SK-N-SH treated with all-trans-retinoic acid at 6 μM for 48 hours (cell line): ENCODE measurements at regions not wholly inside any gene's neighbourhood (a gene's known extent, or its start where the extent isn't known, plus 50 kb on each side); places are given as distances from the start of the nearest gene placed in this dataset.

Source experiments
- ATAC-seq: fragments of 200-7000 bp; cut with Tn5 transposase; 3 replicates; pipeline ENCODE4 v1.9.1; 2020; ENCODE audit warnings: mild to moderate bottlenecking, moderate library complexity
- ARNTL ChIP-seq: fragments of 450-650 bp; formaldehyde crosslinking; IDR thresholded peaks from 2 replicates; pipeline ENCODE4 v1.5.0; 2020; ENCODE audit warnings: low read depth, mild to moderate bottlenecking, moderate library complexity, borderline replicate concordance
- BACH2 ChIP-seq: fragments of 250-450 bp; sonication (Bioruptor Pico); IDR thresholded peaks from 2 replicates; pipeline ENCODE4 v1.9.0; 2021; ENCODE audit warnings: mild to moderate bottlenecking, borderline replicate concordance
- CREB5 ChIP-seq: fragments of 250-450 bp; sonication (Bioruptor Pico); IDR thresholded peaks from 2 replicates; pipeline ENCODE4 v1.5.1; 2020; ENCODE audit warnings: low read depth, mild to moderate bottlenecking, moderate library complexity
- CSDC2 ChIP-seq: fragments of 250-450 bp; sonication (Bioruptor Pico); IDR thresholded peaks from 2 replicates; pipeline ENCODE4 v1.5.0; 2020; ENCODE audit warnings: mild to moderate bottlenecking, moderate library complexity
- ESRRG ChIP-seq: fragments of 250-450 bp; sonication (Bioruptor Pico); IDR thresholded peaks from 2 replicates; pipeline ENCODE4 v1.6.1; 2021; ENCODE audit warnings: mild to moderate bottlenecking
- GLIS3 ChIP-seq: fragments of 250-450 bp; sonication (Bioruptor Pico); IDR thresholded peaks from 2 replicates; pipeline ENCODE4 v1.5.0; 2020; ENCODE audit warnings: mild to moderate bottlenecking, moderate library complexity
- ISL1 ChIP-seq: fragments of 250-450 bp; sonication (Bioruptor Pico); IDR thresholded peaks from 2 replicates; pipeline ENCODE4 v2.1.2; 2022; ENCODE audit warnings: mild to moderate bottlenecking, moderate library complexity
- OSR1 ChIP-seq: fragments of 250-450 bp; sonication (Bioruptor Pico); IDR thresholded peaks from 2 replicates; pipeline ENCODE4 v1.8.0; 2022; ENCODE audit warnings: moderate library complexity, mild to moderate bottlenecking, inconsistent platforms
- POU6F1 ChIP-seq: fragments of 250-450 bp; sonication (Bioruptor Pico); IDR thresholded peaks from 2 replicates; pipeline ENCODE4 v1.8.0; 2021; ENCODE audit warnings: low read depth, mild to moderate bottlenecking, moderate library complexity, borderline replicate concordance
- PPARA ChIP-seq: fragments of 250-450 bp; sonication (Bioruptor Pico); IDR thresholded peaks from 2 replicates; pipeline ENCODE4 v1.5.0; 2020; ENCODE audit warnings: mild to moderate bottlenecking, borderline replicate concordance
- RARB ChIP-seq: fragments of 250-450 bp; sonication (Bioruptor Pico); IDR thresholded peaks from 2 replicates; pipeline ENCODE4 v1.8.0; 2021; ENCODE audit warnings: mild to moderate bottlenecking, moderate library complexity
- SNAI2 ChIP-seq: fragments of 250-450 bp; sonication (Bioruptor Pico); IDR thresholded peaks from 2 replicates; pipeline ENCODE4 v1.5.0; 2020; ENCODE audit warnings: mild to moderate bottlenecking, moderate library complexity
- TOX ChIP-seq: fragments of 250-450 bp; sonication (Bioruptor Pico); IDR thresholded peaks from 2 replicates; pipeline ENCODE4 v1.8.0; 2021; ENCODE audit warnings: mild to moderate bottlenecking, moderate library complexity, borderline replicate concordance
- ZC3H10 ChIP-seq: fragments of 250-450 bp; sonication (Bioruptor Pico); IDR thresholded peaks from 2 replicates; pipeline ENCODE4 v1.5.1; 2021; ENCODE audit warnings: mild to moderate bottlenecking, moderate library complexity
- ZFP30 ChIP-seq: fragments of 450-650 bp; formaldehyde crosslinking; IDR thresholded peaks from 2 replicates; pipeline ENCODE4 v1.5.0; 2022; ENCODE audit warnings: mild to moderate bottlenecking, moderate library complexity
- ZNF565 ChIP-seq: fragments of 450-650 bp; formaldehyde crosslinking; conservative IDR thresholded peaks from 2 replicates; pipeline ENCODE4 v1.5.0; 2020; ENCODE audit warnings: low read depth, mild to moderate bottlenecking, moderate library complexity
- ZNF70 ChIP-seq: fragments of 450-650 bp; formaldehyde crosslinking; IDR thresholded peaks from 2 replicates; pipeline ENCODE4 v1.5.0; 2020; ENCODE audit warnings: mild to moderate bottlenecking, moderate library complexity
- ZNF8 ChIP-seq: fragments of 450-650 bp; formaldehyde crosslinking; IDR thresholded peaks from 2 replicates; pipeline ENCODE4 v1.5.0; 2020; ENCODE audit warnings: mild to moderate bottlenecking, moderate library complexity
- TF ChIP-seq, protein P1 (sequence below): fragments of 250-450 bp; sonication (Bioruptor Pico); IDR thresholded peaks from 2 replicates; pipeline ENCODE4 v1.8.0; 2020; ENCODE audit warnings: mild to moderate bottlenecking, moderate library complexity, borderline replicate concordance
- TF ChIP-seq, protein P2 (sequence below): fragments of 250-450 bp; sonication (Bioruptor Pico); IDR thresholded peaks from 2 replicates; pipeline ENCODE4 v1.5.0; 2020; ENCODE audit warnings: mild to moderate bottlenecking, moderate library complexity

DNA sequence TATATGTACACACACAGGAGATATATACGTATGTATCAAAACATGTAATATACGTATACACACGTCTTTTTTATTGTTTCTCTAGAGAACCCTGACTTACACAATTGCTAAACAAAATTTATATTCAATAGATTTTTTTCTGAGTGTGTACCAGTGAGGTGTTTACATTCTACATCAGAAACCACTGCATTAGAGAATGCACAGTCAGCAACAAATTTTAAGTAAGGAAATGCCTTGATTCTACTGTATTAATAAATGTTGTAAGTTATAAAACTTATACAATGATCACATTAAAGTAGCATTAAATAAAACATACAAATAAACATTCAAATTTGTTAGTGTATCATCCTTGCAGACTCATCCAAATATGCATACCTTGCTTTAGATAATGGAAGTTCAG, 376.4 kb upstream of the FAM98A start:
- no peak for ATAC-seq
- TF ChIP-seq ARNTL (CRISPR knock-in tag) (no peak), ESRRG (CRISPR knock-in tag) (no peak), SNAI2 (CRISPR knock-in tag) (no peak), POU6F1 (CRISPR knock-in tag) (no peak), CREB5 (no peak), PPARA (no peak), ZNF565 (CRISPR knock-in tag) (no peak), ZNF8 (CRISPR knock-in tag) (no peak), TOX (no peak), CSDC2 (no peak)
- TF ChIP-seq, protein P1, sequence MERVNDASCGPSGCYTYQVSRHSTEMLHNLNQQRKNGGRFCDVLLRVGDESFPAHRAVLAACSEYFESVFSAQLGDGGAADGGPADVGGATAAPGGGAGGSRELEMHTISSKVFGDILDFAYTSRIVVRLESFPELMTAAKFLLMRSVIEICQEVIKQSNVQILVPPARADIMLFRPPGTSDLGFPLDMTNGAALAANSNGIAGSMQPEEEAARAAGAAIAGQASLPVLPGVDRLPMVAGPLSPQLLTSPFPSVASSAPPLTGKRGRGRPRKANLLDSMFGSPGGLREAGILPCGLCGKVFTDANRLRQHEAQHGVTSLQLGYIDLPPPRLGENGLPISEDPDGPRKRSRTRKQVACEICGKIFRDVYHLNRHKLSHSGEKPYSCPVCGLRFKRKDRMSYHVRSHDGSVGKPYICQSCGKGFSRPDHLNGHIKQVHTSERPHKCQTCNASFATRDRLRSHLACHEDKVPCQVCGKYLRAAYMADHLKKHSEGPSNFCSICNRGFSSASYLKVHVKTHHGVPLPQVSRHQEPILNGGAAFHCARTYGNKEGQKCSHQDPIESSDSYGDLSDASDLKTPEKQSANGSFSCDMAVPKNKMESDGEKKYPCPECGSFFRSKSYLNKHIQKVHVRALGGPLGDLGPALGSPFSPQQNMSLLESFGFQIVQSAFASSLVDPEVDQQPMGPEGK (CRISPR knock-in tag): no peak
- TF ChIP-seq, all 23 proteins: peak for 0

DNA sequence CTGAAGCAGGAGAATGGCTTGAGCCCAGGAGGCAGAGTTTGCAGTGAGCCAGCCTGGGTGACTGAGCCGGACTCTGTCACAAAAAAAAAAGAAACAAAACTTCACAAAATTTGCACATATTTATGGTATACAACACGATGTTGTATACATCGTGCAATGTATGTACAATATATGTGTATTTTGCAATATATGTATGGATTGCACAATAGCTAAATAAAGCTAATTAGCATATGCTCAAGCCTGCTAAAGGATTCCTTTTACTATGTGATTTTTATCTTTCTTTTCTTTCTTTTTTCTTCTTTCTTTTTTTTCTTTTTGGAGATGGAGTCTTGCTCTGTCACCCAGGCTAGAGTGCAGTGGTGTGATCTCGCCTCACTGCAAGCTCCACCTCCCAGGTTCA, 368.0 kb upstream of the FAM98A start:
- ATAC-seq: no peak
- no peak for TF ChIP-seq ZNF70 (CRISPR knock-in tag)
- TF ChIP-seq, protein P1 (CRISPR knock-in tag): no peak
- no peak for TF ChIP-seq OSR1 (CRISPR knock-in tag)
- TF ChIP-seq CSDC2: no peak
- TF ChIP-seq ZFP30 (CRISPR knock-in tag): no peak
- TF ChIP-seq, protein P2, sequence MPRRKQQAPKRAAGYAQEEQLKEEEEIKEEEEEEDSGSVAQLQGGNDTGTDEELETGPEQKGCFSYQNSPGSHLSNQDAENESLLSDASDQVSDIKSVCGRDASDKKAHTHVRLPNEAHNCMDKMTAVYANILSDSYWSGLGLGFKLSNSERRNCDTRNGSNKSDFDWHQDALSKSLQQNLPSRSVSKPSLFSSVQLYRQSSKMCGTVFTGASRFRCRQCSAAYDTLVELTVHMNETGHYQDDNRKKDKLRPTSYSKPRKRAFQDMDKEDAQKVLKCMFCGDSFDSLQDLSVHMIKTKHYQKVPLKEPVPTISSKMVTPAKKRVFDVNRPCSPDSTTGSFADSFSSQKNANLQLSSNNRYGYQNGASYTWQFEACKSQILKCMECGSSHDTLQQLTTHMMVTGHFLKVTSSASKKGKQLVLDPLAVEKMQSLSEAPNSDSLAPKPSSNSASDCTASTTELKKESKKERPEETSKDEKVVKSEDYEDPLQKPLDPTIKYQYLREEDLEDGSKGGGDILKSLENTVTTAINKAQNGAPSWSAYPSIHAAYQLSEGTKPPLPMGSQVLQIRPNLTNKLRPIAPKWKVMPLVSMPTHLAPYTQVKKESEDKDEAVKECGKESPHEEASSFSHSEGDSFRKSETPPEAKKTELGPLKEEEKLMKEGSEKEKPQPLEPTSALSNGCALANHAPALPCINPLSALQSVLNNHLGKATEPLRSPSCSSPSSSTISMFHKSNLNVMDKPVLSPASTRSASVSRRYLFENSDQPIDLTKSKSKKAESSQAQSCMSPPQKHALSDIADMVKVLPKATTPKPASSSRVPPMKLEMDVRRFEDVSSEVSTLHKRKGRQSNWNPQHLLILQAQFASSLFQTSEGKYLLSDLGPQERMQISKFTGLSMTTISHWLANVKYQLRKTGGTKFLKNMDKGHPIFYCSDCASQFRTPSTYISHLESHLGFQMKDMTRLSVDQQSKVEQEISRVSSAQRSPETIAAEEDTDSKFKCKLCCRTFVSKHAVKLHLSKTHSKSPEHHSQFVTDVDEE (CRISPR knock-in tag): no peak
- no peak for TF ChIP-seq ISL1 (CRISPR knock-in tag)
- no peak for TF ChIP-seq GLIS3 (CRISPR knock-in tag)
- TF ChIP-seq ZC3H10 (CRISPR knock-in tag): no peak
- TF ChIP-seq TOX: no peak
- no peak for TF ChIP-seq SNAI2 (CRISPR knock-in tag)
- no peak for TF ChIP-seq CREB5
- TF ChIP-seq, all 23 proteins: peak for 0

- no peak for ATAC-seq
- no peak for TF ChIP-seq GLIS3 (CRISPR knock-in tag)
- TF ChIP-seq, all 23 proteins: peak for 0
Measured at GRCh38 chr2:33958591-33958990, 359.5 kb upstream of the FAM98A start.

DNA sequence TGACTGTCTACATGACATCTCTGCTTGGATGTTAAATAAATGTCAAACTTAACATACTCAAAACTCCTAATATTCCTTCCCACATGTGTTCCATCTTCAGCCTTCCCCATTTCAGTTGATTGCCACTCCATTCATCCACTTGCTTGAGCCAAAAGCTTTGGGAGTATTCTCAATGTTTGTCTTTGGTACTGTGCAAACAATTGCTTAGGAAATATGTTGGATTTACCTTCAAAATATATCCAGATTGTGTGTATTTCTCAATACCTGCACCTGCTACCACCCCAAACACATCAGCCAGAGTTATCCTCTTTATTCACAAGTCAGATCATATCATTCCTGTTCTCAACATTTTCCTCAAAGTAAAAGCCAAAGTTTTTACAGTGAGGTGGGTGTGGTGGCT, 350.3 kb upstream of the FAM98A start:
- ATAC-seq: no peak
- no peak for TF ChIP-seq CSDC2
- TF ChIP-seq BACH2: no peak
- TF ChIP-seq, protein P2 (CRISPR knock-in tag): no peak
- no peak for TF ChIP-seq ZC3H10 (CRISPR knock-in tag)
- no peak for TF ChIP-seq GLIS3 (CRISPR knock-in tag)
- TF ChIP-seq RARB (CRISPR knock-in tag): no peak
- TF ChIP-seq, protein P1 (CRISPR knock-in tag): no peak
- no peak for TF ChIP-seq ESRRG (CRISPR knock-in tag)
- no peak for TF ChIP-seq ARNTL (CRISPR knock-in tag)
- TF ChIP-seq ZNF8 (CRISPR knock-in tag): no peak
- TF ChIP-seq TOX: no peak
- no peak for TF ChIP-seq ZFP30 (CRISPR knock-in tag)
